ENCODE measurements at regions not wholly inside any gene's neighbourhood (a gene's known extent, or its start where the extent isn't known, plus 50 kb on each side); places are given as distances from the start of the nearest gene placed in this dataset.
"Not testable (repeated sequence)": the region's sequence is repeated elsewhere in the genome, so short reads cannot be mapped to it uniquely, and the experiment has no call there.

- H3K27me3 ChIP-seq (ENCODE audit: control insufficient read depth in 3 of 3, insufficient read depth in 3 of 3, low read length in 3 of 3); H3K27ac ChIP-seq (ENCODE audit: low read depth, low read length): not testable (repeated sequence)
Measured at GRCh38 chr2:59226362-59226761, 985.2 kb upstream of the FANCL start.

GRCh38 chr2:59223742-59224141, 982.6 kb upstream of the FANCL start:
- Histone ChIP-seq H3K4me3 (ENCODE audit: low read length in 3 of 3) (no peak overlapping the region), H3K27ac (ENCODE audit: low read depth, low read length) (no peak overlapping the region), H3K36me3 (ENCODE audit: control insufficient read depth in 3 of 3, insufficient read depth in 3 of 3, low read length in 3 of 3) (no peaks in the 10 kb centered on the region), H3K27me3 (ENCODE audit: control insufficient read depth in 3 of 3, insufficient read depth in 3 of 3, low read length in 3 of 3) (no peaks in the 10 kb centered on the region), H3K4me1 (ENCODE audit: control insufficient read depth in 3 of 3, insufficient read depth in 3 of 3, low read length in 3 of 3) (no peaks in the 10 kb centered on the region), H3K9me3 (ENCODE audit: control insufficient read depth in 3 of 3, low read length in 3 of 3) (no peaks in the 10 kb centered on the region), H3K9ac (ENCODE audit: low read depth in 1 of 3, low read length in 3 of 3) (no peak overlapping the region)

More at GRCh38 chr2:59226362-59226761, 985.2 kb upstream of the FANCL start:
- not testable (repeated sequence) for H3K36me3 ChIP-seq (ENCODE audit: control insufficient read depth in 3 of 3, insufficient read depth in 3 of 3, low read length in 3 of 3); H3K4me1 ChIP-seq (ENCODE audit: control insufficient read depth in 3 of 3, insufficient read depth in 3 of 3, low read length in 3 of 3); H3K4me3 ChIP-seq (ENCODE audit: low read length in 3 of 3); H3K9ac ChIP-seq (ENCODE audit: low read depth in 1 of 3, low read length in 3 of 3); H3K9me3 ChIP-seq (ENCODE audit: control insufficient read depth in 3 of 3, low read length in 3 of 3)

GRCh38 chr2:59217360-59217759, 976.2 kb upstream of the FANCL start:
- Histone ChIP-seq H3K36me3 (ENCODE audit: control insufficient read depth in 3 of 3, insufficient read depth in 3 of 3, low read length in 3 of 3) (no peaks in the 10 kb centered on the region), H3K4me1 (ENCODE audit: control insufficient read depth in 3 of 3, insufficient read depth in 3 of 3, low read length in 3 of 3) (no peaks in the 10 kb centered on the region), H3K27ac (ENCODE audit: low read depth, low read length) (no peak overlapping the region), H3K4me3 (ENCODE audit: low read length in 3 of 3) (no peak overlapping the region), H3K9ac (ENCODE audit: low read depth in 1 of 3, low read length in 3 of 3) (no peak overlapping the region), H3K27me3 (ENCODE audit: control insufficient read depth in 3 of 3, insufficient read depth in 3 of 3, low read length in 3 of 3) (no peaks in the 10 kb centered on the region), H3K9me3 (ENCODE audit: control insufficient read depth in 3 of 3, low read length in 3 of 3) (no peaks in the 10 kb centered on the region)

- Histone ChIP-seq H3K36me3 (ENCODE audit: control insufficient read depth in 3 of 3, insufficient read depth in 3 of 3, low read length in 3 of 3) (no peaks in the 10 kb centered on the region), H3K27me3 (ENCODE audit: control insufficient read depth in 3 of 3, insufficient read depth in 3 of 3, low read length in 3 of 3) (no peaks in the 10 kb centered on the region), H3K9ac (ENCODE audit: low read depth in 1 of 3, low read length in 3 of 3) (no peak overlapping the region), H3K4me3 (ENCODE audit: low read length in 3 of 3) (no peak overlapping the region), H3K9me3 (ENCODE audit: control insufficient read depth in 3 of 3, low read length in 3 of 3) (no peaks in the 10 kb centered on the region), H3K4me1 (ENCODE audit: control insufficient read depth in 3 of 3, insufficient read depth in 3 of 3, low read length in 3 of 3) (no peaks in the 10 kb centered on the region), H3K27ac (ENCODE audit: low read depth, low read length) (no peak overlapping the region)
Measured at GRCh38 chr2:59206361-59206760, 965.2 kb upstream of the FANCL start.

- no peaks in the 10 kb centered on the region for H3K9me3 ChIP-seq (ENCODE audit: control insufficient read depth in 3 of 3, low read length in 3 of 3)
- H3K4me3 ChIP-seq (ENCODE audit: low read length in 3 of 3): no peak overlapping the region
- no peaks in the 10 kb centered on the region for H3K4me1 ChIP-seq (ENCODE audit: control insufficient read depth in 3 of 3, insufficient read depth in 3 of 3, low read length in 3 of 3)
- no peak overlapping the region for H3K9ac ChIP-seq (ENCODE audit: low read depth in 1 of 3, low read length in 3 of 3)
- no peak overlapping the region for H3K27ac ChIP-seq (ENCODE audit: low read depth, low read length)
- no peaks in the 10 kb centered on the region for H3K27me3 ChIP-seq (ENCODE audit: control insufficient read depth in 3 of 3, insufficient read depth in 3 of 3, low read length in 3 of 3)
- H3K36me3 ChIP-seq (ENCODE audit: control insufficient read depth in 3 of 3, insufficient read depth in 3 of 3, low read length in 3 of 3): no peaks in the 10 kb centered on the region
Measured at GRCh38 chr2:59204040-59204439, 962.9 kb upstream of the FANCL start.

GRCh38 chr2:59196491-59196890, 955.4 kb upstream of the FANCL start:
- H3K36me3 ChIP-seq (ENCODE audit: control insufficient read depth in 3 of 3, insufficient read depth in 3 of 3, low read length in 3 of 3): no peaks in the 10 kb centered on the region
- no peaks in the 10 kb centered on the region for H3K9me3 ChIP-seq (ENCODE audit: control insufficient read depth in 3 of 3, low read length in 3 of 3)
- H3K9ac ChIP-seq (ENCODE audit: low read depth in 1 of 3, low read length in 3 of 3): no peak overlapping the region
- no peak overlapping the region for H3K27ac ChIP-seq (ENCODE audit: low read depth, low read length)
- H3K27me3 ChIP-seq (ENCODE audit: control insufficient read depth in 3 of 3, insufficient read depth in 3 of 3, low read length in 3 of 3): no peaks in the 10 kb centered on the region
- H3K4me3 ChIP-seq (ENCODE audit: low read length in 3 of 3): no peak overlapping the region
- H3K4me1 ChIP-seq (ENCODE audit: control insufficient read depth in 3 of 3, insufficient read depth in 3 of 3, low read length in 3 of 3): no peaks in the 10 kb centered on the region

GRCh38 chr2:59195851-59196250, 954.7 kb upstream of the FANCL start:
- no peaks in the 10 kb centered on the region for H3K36me3 ChIP-seq (ENCODE audit: control insufficient read depth in 3 of 3, insufficient read depth in 3 of 3, low read length in 3 of 3)
- H3K9ac ChIP-seq (ENCODE audit: low read depth in 1 of 3, low read length in 3 of 3): no peak overlapping the region
- H3K4me3 ChIP-seq (ENCODE audit: low read length in 3 of 3): no peak overlapping the region
- no peaks in the 10 kb centered on the region for H3K27me3 ChIP-seq (ENCODE audit: control insufficient read depth in 3 of 3, insufficient read depth in 3 of 3, low read length in 3 of 3)
- H3K9me3 ChIP-seq (ENCODE audit: control insufficient read depth in 3 of 3, low read length in 3 of 3): no peaks in the 10 kb centered on the region
- no peak overlapping the region for H3K27ac ChIP-seq (ENCODE audit: low read depth, low read length)
- H3K4me1 ChIP-seq (ENCODE audit: control insufficient read depth in 3 of 3, insufficient read depth in 3 of 3, low read length in 3 of 3): no peaks in the 10 kb centered on the region

- Histone ChIP-seq H3K9me3 (ENCODE audit: control insufficient read depth in 3 of 3, low read length in 3 of 3) (no peaks in the 10 kb centered on the region), H3K9ac (ENCODE audit: low read depth in 1 of 3, low read length in 3 of 3) (no peak overlapping the region), H3K27me3 (ENCODE audit: control insufficient read depth in 3 of 3, insufficient read depth in 3 of 3, low read length in 3 of 3) (no peaks in the 10 kb centered on the region), H3K27ac (ENCODE audit: low read depth, low read length) (no peak overlapping the region), H3K4me1 (ENCODE audit: control insufficient read depth in 3 of 3, insufficient read depth in 3 of 3, low read length in 3 of 3) (no peaks in the 10 kb centered on the region), H3K4me3 (ENCODE audit: low read length in 3 of 3) (no peak overlapping the region), H3K36me3 (ENCODE audit: control insufficient read depth in 3 of 3, insufficient read depth in 3 of 3, low read length in 3 of 3) (no peaks in the 10 kb centered on the region)
Measured at GRCh38 chr2:59191781-59192180, 950.7 kb upstream of the FANCL start.

- Histone ChIP-seq H3K36me3 (ENCODE audit: control insufficient read depth in 3 of 3, insufficient read depth in 3 of 3, low read length in 3 of 3) (no peaks in the 10 kb centered on the region), H3K4me3 (ENCODE audit: low read length in 3 of 3) (no peak overlapping the region), H3K27me3 (ENCODE audit: control insufficient read depth in 3 of 3, insufficient read depth in 3 of 3, low read length in 3 of 3) (no peaks in the 10 kb centered on the region), H3K9ac (ENCODE audit: low read depth in 1 of 3, low read length in 3 of 3) (no peak overlapping the region), H3K27ac (ENCODE audit: low read depth, low read length) (no peak overlapping the region), H3K4me1 (ENCODE audit: control insufficient read depth in 3 of 3, insufficient read depth in 3 of 3, low read length in 3 of 3) (no peaks in the 10 kb centered on the region), H3K9me3 (ENCODE audit: control insufficient read depth in 3 of 3, low read length in 3 of 3) (no peaks in the 10 kb centered on the region)
Measured at GRCh38 chr2:59190518-59190917, 949.4 kb upstream of the FANCL start.

- Histone ChIP-seq H3K9ac (ENCODE audit: low read depth in 1 of 3, low read length in 3 of 3) (no peak overlapping the region), H3K36me3 (ENCODE audit: control insufficient read depth in 3 of 3, insufficient read depth in 3 of 3, low read length in 3 of 3) (no peaks in the 10 kb centered on the region), H3K27ac (ENCODE audit: low read depth, low read length) (no peak overlapping the region), H3K4me1 (ENCODE audit: control insufficient read depth in 3 of 3, insufficient read depth in 3 of 3, low read length in 3 of 3) (no peaks in the 10 kb centered on the region), H3K27me3 (ENCODE audit: control insufficient read depth in 3 of 3, insufficient read depth in 3 of 3, low read length in 3 of 3) (no peaks in the 10 kb centered on the region), H3K9me3 (ENCODE audit: control insufficient read depth in 3 of 3, low read length in 3 of 3) (no peaks in the 10 kb centered on the region), H3K4me3 (ENCODE audit: low read length in 3 of 3) (no peak overlapping the region)
Measured at GRCh38 chr2:59184276-59185020, 943.3 kb upstream of the FANCL start.

Measured in skeletal muscle tissue (tissue), 3 donors.